Neutrophil (primary cell): ENCODE measurements at regions not wholly inside any gene's neighbourhood (a gene's known extent, or its start where the extent isn't known, plus 50 kb on each side); places are given as distances from the start of the nearest gene placed in this dataset.

Experiments used
- H3K27ac ChIP-seq: fragments of 200-600 bp; sonication (generic); 2 replicates; pipeline ENCODE4 v1.5.1; 2016; ENCODE audit warnings: mild to moderate bottlenecking, moderate library complexity
- H3K27me3 ChIP-seq: fragments of 200-600 bp; sonication (generic); 2 replicates; pipeline ENCODE4 v1.6.0; 2016; ENCODE audit warnings: mild to moderate bottlenecking
- H3K36me3 ChIP-seq: fragments of 200-600 bp; sonication (generic); 2 replicates; pipeline ENCODE4 v1.5.1; 2017
- H3K4me1 ChIP-seq, 2 experiments: fragments of 200-600 bp in 1 of 2; sonication (generic) in 1 of 2; 1 replicate in 1 of 2; 2 replicates in 1 of 2; pipeline versions ENCODE4 v1.5.1 to v1.6.1; 2013 to 2016; ENCODE audit warnings: low read depth in 1 of 2, low read length in 1 of 2, mild to moderate bottlenecking in 1 of 2, moderate library complexity in 1 of 2; ENCODE audit not compliant: control insufficient read depth in 1 of 2, insufficient read depth in 1 of 2
- H3K4me3 ChIP-seq, 2 experiments: fragments of 200-600 bp in 1 of 2; sonication (generic) in 1 of 2; 1 replicate in 1 of 2; 2 replicates in 1 of 2; pipeline ENCODE4 v1.5.1; 2013 to 2016; ENCODE audit warnings: low read depth in 1 of 2, low read length in 1 of 2, mild to moderate bottlenecking in 1 of 2, moderate library complexity in 1 of 2
- H3K9me3 ChIP-seq: fragments of 200-600 bp; sonication (generic); 2 replicates; pipeline ENCODE4 v1.5.1; 2016
- TF ChIP-seq, protein P1 (sequence below): fragments of 200-600 bp; sonication (generic); IDR thresholded peaks from 2 replicates; pipeline ENCODE4 v1.5.1; 2016; ENCODE audit warnings: antibody characterized with exemption

DNA sequence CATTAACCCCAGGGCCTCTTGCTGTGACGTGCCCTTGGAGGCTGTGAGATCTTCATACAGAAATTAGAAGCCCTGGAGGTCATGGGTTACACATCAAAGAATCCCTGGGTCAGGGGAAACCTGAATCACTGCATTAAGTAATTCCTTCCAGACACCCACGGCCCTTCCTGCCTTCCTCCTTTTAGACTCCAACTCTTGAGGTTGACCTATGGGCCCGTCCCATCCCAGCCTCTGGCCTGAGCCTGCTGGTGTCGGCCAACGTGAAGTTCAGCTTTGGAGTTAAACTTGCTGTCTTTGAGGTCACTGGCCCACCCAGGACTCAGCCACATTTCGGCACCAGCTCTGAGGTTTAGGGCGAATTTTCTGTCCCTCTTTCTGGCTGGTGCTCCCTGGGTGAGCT, 198.3 kb downstream of the ACKR3 start:
- no peak overlapping the region for H3K27ac ChIP-seq
- H3K9me3 ChIP-seq: no peaks in the 10 kb centered on the region
- no peaks in the 10 kb centered on the region for H3K36me3 ChIP-seq
- TF ChIP-seq, protein P1, sequence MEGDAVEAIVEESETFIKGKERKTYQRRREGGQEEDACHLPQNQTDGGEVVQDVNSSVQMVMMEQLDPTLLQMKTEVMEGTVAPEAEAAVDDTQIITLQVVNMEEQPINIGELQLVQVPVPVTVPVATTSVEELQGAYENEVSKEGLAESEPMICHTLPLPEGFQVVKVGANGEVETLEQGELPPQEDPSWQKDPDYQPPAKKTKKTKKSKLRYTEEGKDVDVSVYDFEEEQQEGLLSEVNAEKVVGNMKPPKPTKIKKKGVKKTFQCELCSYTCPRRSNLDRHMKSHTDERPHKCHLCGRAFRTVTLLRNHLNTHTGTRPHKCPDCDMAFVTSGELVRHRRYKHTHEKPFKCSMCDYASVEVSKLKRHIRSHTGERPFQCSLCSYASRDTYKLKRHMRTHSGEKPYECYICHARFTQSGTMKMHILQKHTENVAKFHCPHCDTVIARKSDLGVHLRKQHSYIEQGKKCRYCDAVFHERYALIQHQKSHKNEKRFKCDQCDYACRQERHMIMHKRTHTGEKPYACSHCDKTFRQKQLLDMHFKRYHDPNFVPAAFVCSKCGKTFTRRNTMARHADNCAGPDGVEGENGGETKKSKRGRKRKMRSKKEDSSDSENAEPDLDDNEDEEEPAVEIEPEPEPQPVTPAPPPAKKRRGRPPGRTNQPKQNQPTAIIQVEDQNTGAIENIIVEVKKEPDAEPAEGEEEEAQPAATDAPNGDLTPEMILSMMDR: no peak
- no peaks in the 10 kb centered on the region for H3K4me1 ChIP-seq
- H3K4me3 ChIP-seq: no peak overlapping the region
- peaks cover 43% of the 10 kb centered on the region for H3K27me3 ChIP-seq

DNA sequence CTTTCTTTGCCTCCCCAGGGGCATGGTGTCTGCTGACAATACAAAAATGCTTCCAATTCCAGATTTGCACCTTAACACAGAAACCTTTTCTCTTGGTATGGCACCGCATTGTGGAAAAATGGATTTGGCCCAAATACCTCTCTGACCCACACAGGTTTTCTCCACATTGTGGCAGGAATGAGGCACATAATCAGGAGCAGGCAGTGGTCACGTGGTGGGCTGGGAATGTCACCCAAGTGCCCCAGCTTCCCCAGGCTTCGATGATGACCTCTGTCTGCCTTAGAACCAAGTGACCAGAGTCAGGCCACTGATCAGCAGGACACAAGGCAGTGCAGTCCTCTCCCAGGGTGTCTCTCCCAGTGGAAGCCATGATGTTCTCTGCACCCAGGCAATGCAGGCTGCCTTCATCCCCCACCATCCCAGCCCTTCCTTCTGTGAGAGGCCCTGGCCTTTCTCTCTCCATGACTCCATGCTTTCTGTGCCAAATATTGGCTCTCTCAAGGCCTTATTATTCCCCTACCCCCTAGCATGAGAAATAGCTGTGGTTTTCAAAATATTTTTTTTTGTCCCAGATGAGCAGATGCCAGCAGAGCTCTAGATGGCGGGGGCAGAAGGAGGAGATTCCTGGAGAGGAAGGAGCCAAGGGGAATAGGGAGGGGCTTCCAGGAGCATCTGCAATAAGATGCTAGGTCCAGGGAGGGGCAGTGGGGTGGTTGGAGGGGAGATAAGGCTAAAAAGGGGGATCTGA, 198.9 kb downstream of the ACKR3 start:
- Histone ChIP-seq H3K27me3 (peaks cover 43% of the 10 kb centered on the region), H3K4me1 (no peaks in the 10 kb centered on the region), H3K4me3 (no peak overlapping the region), H3K36me3 (no peaks in the 10 kb centered on the region), H3K27ac (no peak overlapping the region), H3K9me3 (no peaks in the 10 kb centered on the region)
- TF ChIP-seq, protein P1: no peak

DNA sequence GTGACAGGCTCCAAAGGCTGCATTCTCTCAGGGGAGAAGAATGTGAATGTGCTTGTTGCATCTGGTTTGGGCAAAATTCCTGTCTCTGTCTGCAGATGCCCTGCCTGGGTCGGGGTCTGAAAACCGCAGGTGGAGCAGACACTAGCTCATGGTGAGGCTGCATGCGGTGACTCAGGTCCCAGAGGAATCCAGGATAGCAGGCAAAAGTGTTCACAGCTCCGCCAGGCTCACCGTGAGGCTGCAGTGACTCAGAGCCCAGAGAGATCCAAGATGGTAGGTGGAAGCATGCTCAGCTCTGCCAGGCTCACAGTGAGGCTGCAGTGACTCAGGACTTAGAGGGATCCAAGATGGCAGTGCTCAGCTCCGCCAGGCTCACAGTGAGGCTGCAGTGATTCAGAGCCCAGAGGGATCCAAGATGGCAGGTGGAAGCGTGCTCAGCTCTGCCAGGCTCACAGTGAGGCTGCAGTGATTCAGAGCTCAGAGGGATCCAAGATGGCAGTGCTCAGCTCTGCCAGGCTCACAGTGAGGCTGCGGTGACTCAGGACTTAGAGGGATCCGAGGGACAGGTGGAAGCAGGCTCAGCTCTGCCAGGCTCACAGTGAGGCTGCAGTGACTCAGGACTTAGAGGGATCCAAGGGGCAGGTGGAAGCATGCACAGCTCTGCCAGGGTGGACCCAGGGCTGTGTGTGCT, 200.5 kb downstream of the ACKR3 start:
- Histone ChIP-seq H3K27ac (no peak overlapping the region), H3K4me3 (no peak overlapping the region)

DNA sequence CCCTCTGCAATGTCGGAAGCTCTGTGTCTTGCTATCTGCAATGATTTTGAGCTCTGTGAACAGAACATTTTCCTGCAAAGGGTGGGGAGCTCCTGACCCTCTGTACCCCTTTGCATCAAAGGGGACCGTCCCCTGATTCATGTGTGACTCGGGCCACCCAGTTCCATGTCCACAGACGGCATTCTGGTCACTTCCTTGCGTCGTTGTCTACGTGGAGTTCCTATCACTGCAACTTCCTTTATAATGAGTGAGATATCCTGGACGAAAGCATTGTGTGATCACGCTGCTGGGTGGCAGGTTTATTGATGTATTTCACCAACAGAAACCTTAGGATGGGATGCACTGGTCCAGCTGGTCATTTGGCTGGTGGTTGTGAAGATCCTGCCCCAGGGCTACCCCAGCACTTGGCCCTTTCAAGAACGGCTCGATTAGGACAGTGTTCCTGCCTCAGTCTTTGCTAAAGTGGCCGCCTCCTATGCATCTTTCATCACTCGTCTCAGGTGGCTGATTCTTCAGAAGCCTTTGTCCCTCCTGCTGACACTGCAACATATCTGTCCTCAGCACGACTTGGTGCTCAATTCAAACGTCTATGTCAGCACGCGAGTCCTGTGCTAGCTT, 202.7 kb downstream of the ACKR3 start:
- TF ChIP-seq, protein P1: no peak
- Histone ChIP-seq H3K4me3 (no peak overlapping the region), H3K36me3 (no peaks in the 10 kb centered on the region), H3K27ac (no peak overlapping the region), H3K27me3 (peaks cover 37% of the 10 kb centered on the region), H3K9me3 (no peaks in the 10 kb centered on the region), H3K4me1 (no peaks in the 10 kb centered on the region)

More for the DNA sequence above, 200.5 kb downstream of the ACKR3 start:
- no peaks in the 10 kb centered on the region for H3K36me3 ChIP-seq
- peaks cover 45% of the 10 kb centered on the region for H3K27me3 ChIP-seq
- no peaks in the 10 kb centered on the region for H3K4me1 ChIP-seq
- TF ChIP-seq, protein P1: no peak
- no peaks in the 10 kb centered on the region for H3K9me3 ChIP-seq

DNA sequence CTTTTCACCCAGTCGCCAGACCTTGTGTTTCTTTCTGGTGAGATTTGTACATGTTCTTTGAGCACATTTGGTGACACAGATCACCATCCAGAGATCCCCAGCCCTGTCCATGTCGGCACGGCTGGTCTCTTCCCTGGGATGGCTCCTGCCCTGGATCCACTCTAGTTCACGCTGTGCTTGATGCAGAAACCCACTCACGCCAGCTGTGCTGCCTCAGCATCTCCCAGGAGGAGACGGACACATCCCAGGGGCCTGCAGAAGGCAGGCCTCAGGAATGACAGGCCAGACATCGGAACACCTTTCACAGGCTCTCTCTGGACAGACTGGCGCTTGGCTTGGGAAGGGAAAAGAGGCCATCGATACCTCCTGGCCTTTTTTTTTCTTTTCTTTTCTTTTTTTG, 203.6 kb downstream of the ACKR3 start:
- no peak overlapping the region for H3K4me3 ChIP-seq
- no peaks in the 10 kb centered on the region for H3K9me3 ChIP-seq
- no peaks in the 10 kb centered on the region for H3K36me3 ChIP-seq
- H3K27ac ChIP-seq: no peak overlapping the region
- H3K4me1 ChIP-seq: no peaks in the 10 kb centered on the region
- H3K27me3 ChIP-seq: peaks cover 37% of the 10 kb centered on the region
- TF ChIP-seq, protein P1: no peak
